A549 (cell line): ENCODE measurements at regions not wholly inside any gene's neighbourhood (a gene's known extent, or its start where the extent isn't known, plus 50 kb on each side); places are given as distances from the start of the nearest gene placed in this dataset.

Experiments used
- BCL3 ChIP-seq: fragments of >200 bp; sonication (Bioruptor Twin); formaldehyde crosslinking; IDR thresholded peaks from 3 replicates; pipeline ENCODE4 v1.6.1; 2016
- CEBPB ChIP-seq, 2 experiments: fragments of >200 bp in 1 of 2; sonication (Bioruptor Twin) in 1 of 2; formaldehyde crosslinking in 1 of 2; IDR thresholded peaks; 2 replicates each; pipeline ENCODE4 v1.6.1; 2012 to 2016
- CTCF ChIP-seq: fragments of >200 bp; sonication (Bioruptor Twin); formaldehyde crosslinking; IDR thresholded peaks from 3 replicates; pipeline ENCODE4 v1.5.1; 2016
- ELK1 ChIP-seq: fragments of 150-350 bp; IDR thresholded peaks from 2 replicates; pipeline ENCODE4 v1.6.1; 2014; ENCODE audit warnings: low read depth, mild to moderate bottlenecking, low read length
- HDAC2 ChIP-seq: fragments of 200-600 bp; sonication (generic); IDR thresholded peaks from 2 replicates; pipeline ENCODE4 v1.6.1; 2016
- MAFK ChIP-seq: fragments of 450-650 bp; IDR thresholded peaks from 2 replicates; pipeline ENCODE4 v1.6.1; 2014; ENCODE audit not compliant: partially characterized antibody
- POLR2A ChIP-seq: IDR thresholded peaks from 2 replicates; pipeline ENCODE4 v1.6.1; 2012; ENCODE audit warnings: mild to moderate bottlenecking, low read length
- TF ChIP-seq, protein P1 (sequence below): fragments of 450-650 bp; IDR thresholded peaks from 2 replicates; pipeline ENCODE4 v1.6.1; 2014; ENCODE audit warnings: antibody characterized with exemption

DNA sequence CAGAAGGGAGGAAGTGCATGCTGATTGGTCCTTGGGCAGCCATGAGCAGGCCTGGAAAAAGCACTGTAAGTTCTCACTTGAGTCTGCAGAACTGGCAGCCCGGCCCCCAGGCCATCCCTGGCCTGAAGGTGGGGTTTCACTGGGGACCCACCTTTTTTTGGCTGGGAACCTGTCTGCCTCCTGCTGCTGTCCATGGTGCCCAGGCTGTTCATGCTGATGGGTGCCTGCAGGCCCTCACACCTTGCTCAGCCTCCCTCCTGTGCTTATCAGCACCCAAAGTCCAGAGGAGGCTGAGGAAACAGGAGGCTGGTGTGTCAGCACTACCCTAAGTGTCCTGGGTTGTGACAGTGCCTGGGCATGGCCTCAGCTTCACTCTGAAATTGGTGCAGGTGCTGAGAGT is 134.4 kb upstream of the SPRY4 start:
- TF ChIP-seq MAFK, result no peak
- TF ChIP-seq CEBPB (IDR thresholded peaks at IDR 0.05), result no peak
- TF ChIP-seq POLR2A, result no peak
- no peak for TF ChIP-seq CTCF
- TF ChIP-seq, protein P1, sequence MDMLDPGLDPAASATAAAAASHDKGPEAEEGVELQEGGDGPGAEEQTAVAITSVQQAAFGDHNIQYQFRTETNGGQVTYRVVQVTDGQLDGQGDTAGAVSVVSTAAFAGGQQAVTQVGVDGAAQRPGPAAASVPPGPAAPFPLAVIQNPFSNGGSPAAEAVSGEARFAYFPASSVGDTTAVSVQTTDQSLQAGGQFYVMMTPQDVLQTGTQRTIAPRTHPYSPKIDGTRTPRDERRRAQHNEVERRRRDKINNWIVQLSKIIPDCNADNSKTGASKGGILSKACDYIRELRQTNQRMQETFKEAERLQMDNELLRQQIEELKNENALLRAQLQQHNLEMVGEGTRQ, result no peak
- TF ChIP-seq HDAC2, result no peak
- TF ChIP-seq BCL3, result no peak
- TF ChIP-seq ELK1, result no peak
